PC-9 (cell line): ENCODE measurements at regions not wholly inside any gene's neighbourhood (a gene's known extent, or its start where the extent isn't known, plus 50 kb on each side); places are given as distances from the start of the nearest gene placed in this dataset.

Source experiments
- BruUV-seq: library from RNA; stranded (reverse); fragments of 400-500 nt; replicated peaks from 2 replicates; lab custom pipeline; 2021; lab: Mats Ljungman, UMichigan
- CTCF ChIA-PET: fragments of 300-600 bp; sonication (Branson Sonifier 250); formaldehyde crosslinking; loops from one replicate; lab custom pipeline; 2022; ENCODE audit warnings: antibody characterized with exemption; lab: Charles Lee
- POLR2A ChIA-PET: fragments of 300-600 bp; sonication (Branson Sonifier 250); formaldehyde crosslinking; loops from one replicate; lab custom pipeline; 2022; ENCODE audit warnings: antibody characterized with exemption; ENCODE audit not compliant: unreplicated experiment; lab: Charles Lee
- DNase-seq, 2 experiments: peaks; one replicate each; pipeline versions ENCODE4 v3.0.0 to v3.0.0-alpha.2; 2015 to 2022; ENCODE audit warnings: mixed read lengths in 1 of 2
- H2AFZ ChIP-seq: fragments of 200-600 bp; sonication (generic); 2 replicates; pipeline ENCODE4 v1.8.1; 2017; ENCODE audit warnings: antibody characterized with exemption
- H3F3A ChIP-seq: fragments of 200-600 bp; sonication (generic); 2 replicates; pipeline ENCODE4 v1.8.1; 2017; ENCODE audit warnings: antibody characterized with exemption, mild to moderate bottlenecking, low read depth; ENCODE audit not compliant: insufficient read depth
- H3K27ac ChIP-seq: fragments of 200-600 bp; sonication (generic); 2 replicates; pipeline ENCODE4 v1.6.1; 2016; ENCODE audit warnings: mixed run types
- H3K27me3 ChIP-seq: fragments of 200-600 bp; sonication (generic); 2 replicates; pipeline ENCODE4 v1.6.1; 2016; ENCODE audit warnings: low read depth, mixed run types; ENCODE audit not compliant: insufficient read depth
- H3K36me3 ChIP-seq: fragments of 200-600 bp; sonication (generic); 2 replicates; pipeline ENCODE4 v1.6.1; 2016; ENCODE audit warnings: low read depth, mixed run types
- H3K4me1 ChIP-seq: fragments of 200-600 bp; sonication (generic); replicated peaks from 2 replicates; pipeline ENCODE4 v1.6.1; 2016; ENCODE audit warnings: mixed run types; ENCODE audit not compliant: insufficient read depth
- H3K4me2 ChIP-seq: fragments of 200-600 bp; sonication (generic); 2 replicates; pipeline ENCODE4 v1.6.1; 2017; ENCODE audit warnings: mixed run types
- H3K4me3 ChIP-seq: fragments of 200-600 bp; sonication (generic); 2 replicates; pipeline ENCODE4 v1.6.1; 2016; ENCODE audit warnings: mixed run types
- H3K79me2 ChIP-seq: fragments of 200-600 bp; sonication (generic); 2 replicates; pipeline ENCODE4 v1.6.1; 2017; ENCODE audit warnings: low read depth, mixed run types
- H3K9me2 ChIP-seq: fragments of 200-600 bp; sonication (generic); 2 replicates; pipeline ENCODE4 v1.8.1; 2017; ENCODE audit warnings: mild to moderate bottlenecking; ENCODE audit not compliant: insufficient read depth
- H3K9me3 ChIP-seq: fragments of 200-600 bp; sonication (generic); 2 replicates; pipeline ENCODE4 v1.8.1; 2016; ENCODE audit warnings: low read depth; ENCODE audit not compliant: insufficient read depth
- H4K20me1 ChIP-seq: fragments of 200-600 bp; sonication (generic); 2 replicates; pipeline ENCODE4 v1.8.1; 2017; ENCODE audit not compliant: insufficient read depth
- EZH2 ChIP-seq: fragments of 200-600 bp; sonication (generic); IDR thresholded peaks from 2 replicates; pipeline ENCODE4 v1.8.0; 2017; ENCODE audit warnings: antibody characterized with exemption, low read depth
- intact Hi-C: fragments of 100-400 bp; cut with micrococcal nuclease; formaldehyde crosslinking; loops from one replicate; pipeline ENCODE4 v1.10.0; 2022; ENCODE audit not compliant: unreplicated experiment
- TF ChIP-seq, protein P1 (sequence below): fragments of 200-600 bp; sonication (generic); conservative IDR thresholded peaks from 2 replicates; pipeline ENCODE4 v1.6.1; 2017; ENCODE audit warnings: mixed run types, antibody characterized with exemption, mild to moderate bottlenecking, moderate library complexity

DNA sequence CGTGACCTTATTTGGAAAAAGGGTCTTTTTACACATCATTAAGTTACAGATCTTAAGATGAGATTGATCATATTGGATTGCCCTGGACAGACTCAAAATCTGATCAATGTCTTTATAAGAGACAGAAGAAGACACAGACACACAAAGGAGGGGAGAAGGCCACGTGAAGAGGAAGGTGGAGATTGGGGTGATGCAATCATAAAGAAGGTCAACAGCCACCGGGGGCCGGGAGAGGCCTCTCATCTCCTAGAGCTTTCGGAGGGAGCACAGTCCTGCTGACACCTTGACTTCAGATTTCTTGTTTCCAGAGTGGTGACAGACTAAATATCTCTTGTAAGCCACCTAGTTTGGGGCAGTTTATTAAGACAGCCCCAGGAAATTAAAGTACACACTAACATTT, 204.6 kb upstream of the CSF3R start:
- Histone ChIP-seq H3K79me2 (no peaks in the 10 kb centered on the region), H4K20me1 (no peaks in the 10 kb centered on the region), H3K4me2 (no peak overlapping the region), H3K4me3 (no peak overlapping the region), H3K27ac (no peak overlapping the region), H3F3A (peaks cover 8% of the 10 kb centered on the region; the same call in 1 of the 2 replicates), H3K27me3 (peaks cover 17% of the 10 kb centered on the region), H3K9me2 (no peaks in the 10 kb centered on the region), H3K36me3 (no peaks in the 10 kb centered on the region), H3K4me1 (peaks cover 15% of the 10 kb centered on the region; the same call in 1 of the 2 replicates), H3K9me3 (no peaks in the 10 kb centered on the region), H2AFZ (no peak overlapping the region)
- ChIA-PET CTCF (no interaction called here), POLR2A (no interaction called here)
- no peak for DNase-seq
- TF ChIP-seq, protein P1, sequence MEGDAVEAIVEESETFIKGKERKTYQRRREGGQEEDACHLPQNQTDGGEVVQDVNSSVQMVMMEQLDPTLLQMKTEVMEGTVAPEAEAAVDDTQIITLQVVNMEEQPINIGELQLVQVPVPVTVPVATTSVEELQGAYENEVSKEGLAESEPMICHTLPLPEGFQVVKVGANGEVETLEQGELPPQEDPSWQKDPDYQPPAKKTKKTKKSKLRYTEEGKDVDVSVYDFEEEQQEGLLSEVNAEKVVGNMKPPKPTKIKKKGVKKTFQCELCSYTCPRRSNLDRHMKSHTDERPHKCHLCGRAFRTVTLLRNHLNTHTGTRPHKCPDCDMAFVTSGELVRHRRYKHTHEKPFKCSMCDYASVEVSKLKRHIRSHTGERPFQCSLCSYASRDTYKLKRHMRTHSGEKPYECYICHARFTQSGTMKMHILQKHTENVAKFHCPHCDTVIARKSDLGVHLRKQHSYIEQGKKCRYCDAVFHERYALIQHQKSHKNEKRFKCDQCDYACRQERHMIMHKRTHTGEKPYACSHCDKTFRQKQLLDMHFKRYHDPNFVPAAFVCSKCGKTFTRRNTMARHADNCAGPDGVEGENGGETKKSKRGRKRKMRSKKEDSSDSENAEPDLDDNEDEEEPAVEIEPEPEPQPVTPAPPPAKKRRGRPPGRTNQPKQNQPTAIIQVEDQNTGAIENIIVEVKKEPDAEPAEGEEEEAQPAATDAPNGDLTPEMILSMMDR, result no peak
- TF ChIP-seq EZH2, result no peak
- no TSS peak for BruUV-seq
- intact Hi-C loops, result no loop called here

DNA sequence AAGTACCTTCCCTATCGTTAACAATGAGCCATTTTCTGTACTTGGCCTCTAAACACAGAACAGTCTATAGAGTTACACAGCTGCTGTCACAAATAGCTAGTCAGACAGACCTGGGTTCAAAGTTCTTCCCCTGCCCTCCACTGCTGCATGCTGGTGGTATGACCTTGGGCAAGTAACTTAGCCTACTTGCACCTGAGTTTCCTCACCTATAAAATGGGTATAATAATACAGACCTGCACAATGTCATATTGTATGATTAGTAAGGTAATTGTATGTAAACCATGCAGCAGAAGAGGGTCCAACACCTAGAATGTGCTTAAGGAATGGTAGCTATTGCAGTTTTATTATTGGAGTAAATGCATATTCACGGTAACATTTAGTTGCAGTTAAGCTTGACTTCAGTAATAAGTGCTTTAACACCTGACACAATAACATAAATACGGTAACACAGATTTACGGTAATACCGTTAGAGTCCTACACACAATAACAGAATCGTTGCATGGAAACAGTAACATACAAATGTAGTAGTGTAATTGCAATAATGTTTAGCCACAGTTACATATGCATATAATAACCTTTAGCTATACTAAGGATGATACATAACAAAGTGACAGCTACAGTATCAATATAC, 193.3 kb upstream of the CSF3R start:
- no peak for DNase-seq
- no peak overlapping the region for H3K27ac ChIP-seq
- BruUV-seq, result no TSS peak
- intact Hi-C loops, result no loop called here
- H3K9me3 ChIP-seq, result no peaks in the 10 kb centered on the region
- no peaks in the 10 kb centered on the region for H3K79me2 ChIP-seq
- no peaks in the 10 kb centered on the region for H4K20me1 ChIP-seq
- no peak overlapping the region for H2AFZ ChIP-seq
- ChIA-PET CTCF (no interaction called here), POLR2A (interaction anchor here (0.5 kb wide), 1 partner anchor 1337 kb away, joined by 9 read pairs; no protein-coding TSS in a partner anchor)
- TF ChIP-seq, protein P1, result no peak
- no peak for TF ChIP-seq EZH2
- no peak overlapping the region for H3K4me2 ChIP-seq
- no peaks in the 10 kb centered on the region for H3F3A ChIP-seq
- no peaks in the 10 kb centered on the region for H3K36me3 ChIP-seq
- H3K4me1 ChIP-seq, result no peaks in the 10 kb centered on the region
- peaks cover 75% of the 10 kb centered on the region for H3K27me3 ChIP-seq
- H3K9me2 ChIP-seq, result no peaks in the 10 kb centered on the region
- no peak overlapping the region for H3K4me3 ChIP-seq

DNA sequence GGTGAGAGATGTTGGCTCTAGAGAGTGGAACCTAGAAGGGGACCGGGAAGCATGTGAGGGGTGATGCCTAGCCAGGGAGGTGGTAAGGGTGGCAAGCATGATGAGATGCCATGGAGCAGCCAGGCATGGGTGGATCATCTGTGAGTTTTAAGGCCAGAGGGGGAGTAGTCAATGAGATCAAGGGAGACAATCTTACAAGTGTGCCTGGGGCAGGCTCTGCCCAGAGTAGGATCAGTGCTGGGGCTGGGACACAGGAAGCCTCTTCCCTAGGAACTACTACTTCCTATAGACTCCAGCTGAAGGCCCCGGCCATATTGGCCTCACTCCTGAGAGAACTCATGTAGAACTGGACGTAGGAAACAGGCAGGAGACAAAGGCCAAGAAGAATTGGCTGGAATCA, 192.4 kb upstream of the CSF3R start:
- CTCF ChIA-PET, result no interaction called here
- Histone ChIP-seq H3K4me3 (no peak overlapping the region), H3K27ac (no peak overlapping the region), H3K4me1 (no peaks in the 10 kb centered on the region), H3K4me2 (no peak overlapping the region), H2AFZ (no peak overlapping the region), H3K9me3 (no peaks in the 10 kb centered on the region), H3K79me2 (no peaks in the 10 kb centered on the region), H3K9me2 (no peaks in the 10 kb centered on the region), H3K36me3 (no peaks in the 10 kb centered on the region), H3K27me3 (peaks cover 76% of the 10 kb centered on the region), H3F3A (no peaks in the 10 kb centered on the region), H4K20me1 (no peaks in the 10 kb centered on the region)
- BruUV-seq, result no TSS peak
- intact Hi-C loops, result no loop called here
- no peak for TF ChIP-seq EZH2
- TF ChIP-seq, protein P1, result no peak
- no peak for DNase-seq
- POLR2A ChIA-PET, result no interaction called here
